Lung microvascular endothelial cell (primary cell): ENCODE measurements at regions not wholly inside any gene's neighbourhood (a gene's known extent, or its start where the extent isn't known, plus 50 kb on each side); places are given as distances from the start of the nearest gene placed in this dataset.
"Not testable (repeated sequence)": the region's sequence is repeated elsewhere in the genome, so short reads cannot be mapped to it uniquely, and the experiment has no call there.

Source experiments
- DNase-seq, 2 donors: peaks; one replicate each; pipeline versions ENCODE4 v3.0.0 to v3.0.0-alpha.2; 2010; ENCODE audit warnings: low read depth in 2 of 2

- DNase-seq: no peak
These were observed 297.1 kb upstream of the MEIS2 start for GRCh38 chr15:37397266-37398022.

GRCh38 chr15:37416103-37416502, 315.8 kb upstream of the MEIS2 start:
- DNase-seq: no peak

GRCh38 chr15:37425541-37425940, 325.2 kb upstream of the MEIS2 start:
- DNase-seq: no peak

GRCh38 chr15:37427393-37427792, 327.0 kb upstream of the MEIS2 start:
- not testable (repeated sequence) for DNase-seq

GRCh38 chr15:37446921-37447320, 346.6 kb upstream of the MEIS2 start:
- no peak for DNase-seq

- DNase-seq: no peak
These were observed 352.1 kb upstream of the MEIS2 start for GRCh38 chr15:37452498-37452897.

GRCh38 chr15:37480482-37480881, 380.1 kb upstream of the MEIS2 start:
- DNase-seq: no peak

- no peak for DNase-seq
These were observed 380.8 kb upstream of the MEIS2 start for GRCh38 chr15:37481126-37481525.

GRCh38 chr15:37483779-37484178, 383.4 kb upstream of the MEIS2 start:
- DNase-seq: no peak

- DNase-seq: no peak
These were observed 384.7 kb upstream of the MEIS2 start for GRCh38 chr15:37485056-37485455.

- no peak for DNase-seq
These were observed 390.4 kb upstream of the MEIS2 start for GRCh38 chr15:37490707-37491106.

GRCh38 chr15:37516621-37517020, 416.3 kb upstream of the MEIS2 start:
- DNase-seq: no peak

- no peak for DNase-seq
These were observed 417.0 kb upstream of the MEIS2 start for GRCh38 chr15:37517191-37517895.

- DNase-seq: no peak
These were observed 416.0 kb upstream of the TMCO5A start for GRCh38 chr15:37518436-37518835.

- no peak for DNase-seq
These were observed 414.4 kb upstream of the TMCO5A start for GRCh38 chr15:37520026-37520425.

- DNase-seq: no peak
These were observed 413.6 kb upstream of the TMCO5A start for GRCh38 chr15:37520882-37521281.

- DNase-seq: no peak
These were observed 409.8 kb upstream of the TMCO5A start for GRCh38 chr15:37524601-37525000.

GRCh38 chr15:37528432-37528831, 406.0 kb upstream of the TMCO5A start:
- no peak for DNase-seq

GRCh38 chr15:37536967-37537605, 397.4 kb upstream of the TMCO5A start:
- DNase-seq: no peak

GRCh38 chr15:37537802-37538201, 396.6 kb upstream of the TMCO5A start:
- no peak for DNase-seq

GRCh38 chr15:37548116-37548515, 386.3 kb upstream of the TMCO5A start:
- DNase-seq: no peak

- DNase-seq: no peak
These were observed 383.9 kb upstream of the TMCO5A start for GRCh38 chr15:37550360-37551024.
